GM19023 (cell line): ENCODE measurements at regions not wholly inside any gene's neighbourhood (a gene's known extent, or its start where the extent isn't known, plus 50 kb on each side); places are given as distances from the start of the nearest gene placed in this dataset.
"Not testable (repeated sequence)": the region's sequence is repeated elsewhere in the genome, so short reads cannot be mapped to it uniquely, and the experiment has no call there.

ENCODE experiments used
- ATAC-seq: cut with Tn5 transposase; IDR thresholded peaks from one replicate; pipeline ENCODE4 v1.9.1; 2021; ENCODE audit warnings: mild to moderate bottlenecking, moderate library complexity; ENCODE audit not compliant: unreplicated experiment

- no peak for ATAC-seq
Observed at GRCh38 chr14:81738946-81739659, 205.4 kb upstream of the SEL1L start.

- ATAC-seq = no peak
Observed at GRCh38 chr14:81743605-81744004, 210.0 kb upstream of the SEL1L start.

DNA sequence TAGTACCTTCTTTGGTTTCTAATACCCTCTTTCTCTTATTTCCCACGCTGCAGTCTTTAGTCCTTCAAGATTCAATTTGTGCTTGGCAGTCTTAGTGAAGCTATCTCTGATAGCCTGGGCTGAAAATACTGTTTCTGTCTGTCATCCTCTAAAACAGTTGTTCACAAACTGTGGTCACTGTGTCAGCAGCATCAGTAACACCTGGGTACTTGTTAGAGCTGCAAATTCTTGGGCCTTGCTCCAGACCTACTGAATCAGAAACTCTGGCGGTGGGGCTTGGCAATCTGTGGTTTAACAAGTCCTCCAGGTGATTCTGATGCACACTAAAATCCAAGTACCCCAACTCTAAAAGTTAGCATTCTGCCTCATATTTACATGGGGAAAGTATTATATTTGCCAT lies 217.5 kb upstream of the SEL1L start:
- no peak for ATAC-seq

DNA sequence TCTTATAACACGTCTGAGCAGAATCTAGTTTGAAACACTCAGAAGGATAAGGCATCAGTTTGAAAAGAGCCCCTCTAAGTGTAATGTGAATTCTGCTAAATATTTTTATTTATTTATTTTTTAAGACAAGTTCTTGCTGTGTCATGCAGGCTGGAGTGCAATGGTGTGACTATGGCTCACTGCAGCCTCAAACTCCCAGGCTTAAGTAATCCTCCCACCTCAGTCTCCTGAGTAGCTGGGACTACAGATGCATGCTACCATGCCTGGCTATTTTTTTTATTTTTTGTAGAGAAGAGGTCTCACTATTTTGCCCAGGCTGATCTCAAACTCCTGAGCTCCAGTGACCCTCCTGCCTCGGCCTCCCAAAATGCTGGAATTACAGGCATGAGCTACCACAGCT lies 225.9 kb upstream of the SEL1L start:
- no peak for ATAC-seq

DNA sequence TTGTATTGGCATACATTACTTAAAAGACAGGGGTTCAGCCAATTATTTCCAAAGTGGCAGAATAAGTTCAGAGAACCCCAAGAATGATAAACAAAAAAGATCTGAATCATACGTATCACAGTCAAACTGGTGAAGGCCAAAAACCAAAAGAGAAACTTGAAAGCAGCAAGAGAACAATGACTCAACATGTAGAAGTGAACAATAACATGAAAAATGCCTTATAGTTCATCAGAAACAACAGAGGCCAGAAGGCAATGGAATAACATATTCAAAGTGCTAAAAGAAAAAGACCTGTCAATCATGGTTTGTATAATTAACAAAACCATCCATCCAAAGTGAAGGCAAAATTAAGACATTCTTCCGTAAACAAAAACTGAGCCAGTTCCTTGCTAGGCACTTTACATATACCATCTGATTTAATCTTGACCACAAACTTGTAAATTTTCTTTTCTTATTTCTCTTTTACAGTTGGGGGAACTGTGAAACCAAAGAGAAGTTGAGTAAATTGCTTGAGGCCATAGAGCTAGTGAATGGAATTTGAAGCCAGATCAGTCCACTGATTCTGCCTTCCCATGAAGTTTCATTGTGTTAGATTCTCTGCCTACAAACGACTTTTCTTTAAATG lies 232.1 kb upstream of the SEL1L start:
- no peak for ATAC-seq

DNA sequence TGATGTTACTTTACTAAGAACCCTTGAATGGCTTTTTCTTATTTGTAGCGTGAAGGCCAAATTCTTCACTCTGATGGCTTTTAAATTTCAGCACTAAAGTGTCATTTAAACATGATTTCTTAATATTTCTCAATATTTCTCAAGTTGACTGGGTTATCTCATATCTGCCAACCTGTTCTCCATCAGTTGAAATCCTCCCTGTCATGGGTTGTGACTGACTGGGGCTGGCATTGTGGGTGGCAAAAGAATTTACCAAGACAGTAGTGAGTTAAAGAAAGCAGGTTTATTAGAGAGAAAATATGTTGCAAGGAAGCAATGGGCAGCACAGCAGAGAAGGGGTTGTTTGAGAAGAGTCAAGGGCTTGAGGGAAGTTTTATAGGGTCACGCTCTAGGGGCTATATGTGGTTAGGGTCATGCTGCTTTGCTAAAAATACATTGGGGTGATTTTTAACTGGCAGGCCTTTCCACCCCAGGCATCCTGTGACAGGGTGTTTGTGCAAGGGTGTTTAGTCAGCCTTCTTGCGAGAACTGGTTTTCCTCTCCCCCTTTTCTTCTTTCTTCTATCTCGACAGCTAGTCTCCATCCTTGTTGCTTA lies 232.8 kb upstream of the SEL1L start:
- no peak for ATAC-seq

- no peak for ATAC-seq
Observed at GRCh38 chr14:81767266-81767995, 233.8 kb upstream of the SEL1L start.

DNA sequence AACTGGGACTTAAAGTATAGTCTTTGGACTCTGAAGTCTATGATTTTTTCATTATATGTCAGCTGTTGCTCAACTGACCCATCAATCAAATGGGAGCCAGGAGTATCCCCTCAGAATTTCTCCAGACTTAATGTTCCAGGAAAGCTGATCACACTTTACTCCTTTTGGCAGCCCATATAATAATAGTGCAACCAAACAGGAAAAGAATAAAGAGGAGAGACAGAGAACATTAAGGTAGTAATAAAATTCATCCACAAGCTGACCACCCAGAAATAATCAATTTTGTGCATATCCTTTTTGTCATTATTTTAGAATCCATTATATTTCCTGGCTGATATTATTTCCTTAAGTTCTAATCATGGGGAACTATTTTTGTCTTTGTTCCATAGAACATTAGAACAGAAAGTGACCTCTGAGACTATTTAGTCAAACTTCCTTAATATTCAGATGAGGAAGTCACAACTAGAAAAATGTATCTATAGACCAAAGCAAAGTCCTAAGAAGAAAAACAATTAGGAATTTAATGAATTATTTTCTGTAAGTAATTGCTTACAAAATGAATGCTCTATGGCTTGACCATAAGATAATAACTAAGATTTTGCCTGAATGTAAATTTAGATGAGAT lies 238.1 kb upstream of the SEL1L start:
- no peak for ATAC-seq

GRCh38 chr14:81772381-81772780 lies 238.7 kb upstream of the SEL1L start:
- no peak for ATAC-seq

- no peak for ATAC-seq
Observed at GRCh38 chr14:81776531-81776930, 242.9 kb upstream of the SEL1L start.

DNA sequence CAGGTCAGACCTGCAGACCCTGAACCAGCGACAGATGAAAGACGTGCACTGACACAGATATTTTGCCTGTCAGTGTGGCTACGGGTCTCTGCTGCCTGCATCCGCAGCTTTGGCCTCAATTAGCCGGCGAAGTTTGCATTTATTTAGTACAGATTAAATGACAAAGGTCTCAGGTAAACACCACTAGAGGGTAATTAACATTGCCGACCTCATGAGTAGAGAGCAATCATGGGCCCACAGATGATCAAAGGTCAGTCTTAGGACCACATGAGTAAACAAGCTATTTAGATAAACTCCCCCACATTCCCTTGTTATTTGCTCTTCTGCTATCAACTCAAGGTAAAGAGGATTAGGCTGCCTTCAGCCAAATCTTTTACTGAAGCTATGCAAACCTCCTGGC lies 248.1 kb upstream of the SEL1L start:
- ATAC-seq = not testable (repeated sequence)

GRCh38 chr14:81784084-81784483 lies 250.4 kb upstream of the SEL1L start:
- ATAC-seq = no peak

GRCh38 chr14:81797315-81797714 lies 263.7 kb upstream of the SEL1L start:
- ATAC-seq = no peak

DNA sequence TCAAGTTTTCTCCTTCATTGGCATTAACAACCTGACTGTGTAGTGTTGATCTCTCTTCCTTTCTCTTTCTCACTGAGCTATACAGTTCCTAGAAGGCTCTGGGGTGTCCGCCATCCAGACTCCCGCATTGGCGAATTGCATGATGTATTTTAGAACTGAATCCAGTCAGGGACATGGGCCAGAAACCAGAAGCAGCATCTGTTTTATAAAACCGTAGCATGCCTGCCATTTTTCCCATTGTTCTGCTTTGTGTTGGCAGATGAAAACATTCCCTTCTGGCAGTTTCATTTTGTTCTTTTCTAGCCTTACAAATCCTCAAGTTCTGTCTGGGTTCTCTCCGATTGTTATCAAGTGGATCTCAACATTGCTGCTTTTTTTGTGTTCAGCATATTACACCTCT lies 268.3 kb upstream of the SEL1L start:
- ATAC-seq = no peak

DNA sequence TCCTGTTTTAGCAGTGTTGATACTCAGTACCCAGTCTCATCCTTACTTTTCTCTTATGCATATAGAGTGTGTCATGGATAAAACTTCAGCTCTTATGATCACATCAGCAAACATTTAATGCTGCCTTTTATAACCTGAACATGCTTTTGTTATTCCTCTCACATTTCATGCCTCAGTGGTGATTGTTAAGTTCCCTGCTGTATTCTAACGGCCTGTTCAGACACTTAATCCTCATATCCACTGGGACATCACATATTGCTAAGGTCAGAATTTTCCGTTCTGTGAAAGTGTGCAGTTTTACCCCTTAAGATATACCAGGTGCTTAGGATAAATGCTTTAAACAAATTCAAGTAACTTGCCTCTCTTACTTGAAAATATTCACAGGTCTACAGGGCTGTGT lies 268.7 kb upstream of the SEL1L start:
- no peak for ATAC-seq

DNA sequence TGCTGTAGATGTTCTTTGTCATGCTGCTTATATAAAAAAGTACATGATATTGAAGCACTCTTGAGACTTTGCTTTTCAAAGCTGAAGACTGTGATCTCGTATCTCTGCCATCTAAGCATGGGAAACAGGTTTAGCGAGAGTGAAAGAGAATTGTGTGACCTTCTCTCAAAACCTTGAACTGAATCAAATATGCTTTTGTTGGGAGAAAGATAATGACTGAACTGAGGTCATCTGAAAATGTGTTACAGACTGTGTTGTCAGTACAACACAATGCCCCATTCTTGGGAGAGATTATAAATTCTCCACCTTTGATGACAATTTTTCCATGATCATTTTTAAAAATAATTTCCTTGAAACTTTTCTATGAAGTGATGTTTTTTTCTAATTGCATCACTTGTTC lies 272.1 kb upstream of the SEL1L start:
- no peak for ATAC-seq

DNA sequence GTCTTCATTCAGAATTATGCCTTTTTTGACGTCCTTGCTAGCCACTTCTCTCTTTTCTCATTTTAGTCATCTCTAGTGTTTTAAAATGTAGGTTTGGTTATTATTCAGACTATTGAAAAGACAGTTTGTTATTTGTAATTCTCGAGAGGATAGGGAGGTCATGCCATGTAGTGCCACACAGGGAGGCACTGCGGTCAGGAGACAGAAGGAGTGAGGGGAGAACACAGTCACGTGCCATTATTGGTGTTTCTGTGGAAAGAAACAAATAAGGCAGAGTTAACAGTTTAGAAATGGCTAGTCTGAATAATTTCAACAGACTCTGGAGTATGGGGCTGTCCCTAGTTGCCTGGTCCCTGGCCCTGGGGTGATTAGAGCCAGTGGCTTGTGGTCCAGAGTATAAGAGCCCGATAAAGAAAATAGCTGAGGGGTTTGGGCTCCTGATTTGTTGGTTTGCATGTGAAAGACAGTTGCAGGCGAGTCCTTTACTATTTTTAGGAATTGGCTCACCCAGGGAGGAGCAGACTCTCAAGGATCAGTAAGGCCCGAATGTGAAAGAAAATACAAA lies 278.1 kb upstream of the SEL1L start:
- ATAC-seq = no peak

- ATAC-seq = no peak
Observed at GRCh38 chr14:81818271-81818670, 284.6 kb upstream of the SEL1L start.

DNA sequence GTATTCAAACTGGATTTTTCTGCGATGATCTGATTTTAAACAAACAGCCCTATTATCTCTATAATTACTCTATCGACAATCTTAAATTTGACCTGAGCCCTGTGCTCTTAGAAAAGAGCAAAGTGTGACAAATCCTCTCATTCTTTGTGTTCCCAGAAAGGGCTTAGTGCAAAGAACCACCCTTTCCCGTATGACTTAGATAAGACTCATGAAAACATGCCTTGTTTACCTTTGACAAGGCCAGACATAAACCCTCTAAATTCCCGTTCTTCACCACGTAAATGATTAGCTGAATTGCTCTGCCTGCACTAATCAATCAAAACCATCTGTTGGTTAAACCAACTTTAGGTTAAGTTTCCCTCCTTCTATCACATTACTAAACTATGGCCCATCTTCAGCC lies 285.7 kb upstream of the SEL1L start:
- ATAC-seq = no peak

- no peak for ATAC-seq
Observed at GRCh38 chr14:81819910-81820309, 286.3 kb upstream of the SEL1L start.

DNA sequence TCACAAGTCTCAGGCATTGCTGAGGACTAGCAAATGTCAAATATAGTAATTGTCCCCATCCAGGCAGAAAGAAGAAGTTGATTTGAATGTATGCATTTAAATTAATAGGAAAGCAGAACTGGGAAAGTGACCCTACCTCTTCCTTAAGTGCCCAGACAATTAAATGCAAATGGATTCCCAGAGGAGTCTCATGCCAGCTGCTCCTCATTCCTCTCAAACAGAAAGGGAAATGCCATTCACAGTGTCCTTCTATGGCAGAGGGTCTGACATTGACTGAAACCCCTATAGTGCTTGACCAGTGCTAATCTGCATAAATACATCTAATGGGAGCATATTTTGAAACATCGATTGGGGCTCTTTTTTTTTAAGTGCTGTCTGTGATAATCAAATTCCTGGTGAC lies 292.4 kb upstream of the SEL1L start:
- ATAC-seq = no peak
